ENCODE measurements at regions not wholly inside any gene's neighbourhood (a gene's known extent, or its start where the extent isn't known, plus 50 kb on each side); places are given as distances from the start of the nearest gene placed in this dataset.

- DNase-seq (ENCODE audit: low spot score in 2 of 2): peak in 1 of 2 donors; percentile 57
- 92 to 94% methylated on average over 14 of the region's 14 CpGs for WGBS, 2 donors
Observed at GRCh38 chr14:101030586-101030985, 127.1 kb upstream of the RTL1 start.

GRCh38 chr14:101031186-101031585 lies 127.7 kb upstream of the RTL1 start:
- peak in 1 of 2 donors; percentile 32 for DNase-seq (ENCODE audit: low spot score in 2 of 2)
- 92 to 93% methylated on average over 14 of the region's 14 CpGs for WGBS, 2 donors
- no peak overlapping the region for H3K4me3 ChIP-seq (ENCODE audit: low read depth, poor library complexity, severe bottlenecking)
- intact Hi-C loops (cut with DNase I; ENCODE audit: low total_unique reads): no loop called here
- TF ChIP-seq POLR2A (IDR thresholded peaks at IDR 0.05) (no peak), CTCF (IDR thresholded peaks at IDR 0.05) (no peak)

More at GRCh38 chr14:101030586-101030985, 127.1 kb upstream of the RTL1 start:
- no peak overlapping the region for H3K4me3 ChIP-seq (ENCODE audit: low read depth, poor library complexity, severe bottlenecking)
- no peak for TF ChIP-seq CTCF (IDR thresholded peaks at IDR 0.05)
- no peak for TF ChIP-seq POLR2A (IDR thresholded peaks at IDR 0.05)
- intact Hi-C loops (cut with DNase I; ENCODE audit: low total_unique reads): no loop called here

- peak in 1 of 2 donors; percentile 57 for DNase-seq (ENCODE audit: low spot score in 2 of 2)
- WGBS, 2 donors: 90% methylated on average over 17 of the region's 17 CpGs
Observed at GRCh38 chr14:101031721-101032120, 128.2 kb upstream of the RTL1 start.

GRCh38 chr14:101032433-101032832 lies 128.9 kb upstream of the RTL1 start:
- intact Hi-C loops (cut with DNase I; ENCODE audit: low total_unique reads): no loop called here
- H3K4me3 ChIP-seq (ENCODE audit: low read depth, poor library complexity, severe bottlenecking): no peak overlapping the region
- TF ChIP-seq POLR2A (IDR thresholded peaks at IDR 0.05) (no peak), CTCF (IDR thresholded peaks at IDR 0.05) (no peak)
- WGBS, 2 donors: 77 to 80% methylated on average over 6 of the region's 6 CpGs
- no peak for DNase-seq (ENCODE audit: low spot score in 2 of 2)

More at GRCh38 chr14:101031721-101032120, 128.2 kb upstream of the RTL1 start:
- no peak overlapping the region for H3K4me3 ChIP-seq (ENCODE audit: low read depth, poor library complexity, severe bottlenecking)
- TF ChIP-seq CTCF (IDR thresholded peaks at IDR 0.05) (no peak), POLR2A (IDR thresholded peaks at IDR 0.05) (no peak)
- intact Hi-C loops (cut with DNase I; ENCODE audit: low total_unique reads): no loop called here

DNA sequence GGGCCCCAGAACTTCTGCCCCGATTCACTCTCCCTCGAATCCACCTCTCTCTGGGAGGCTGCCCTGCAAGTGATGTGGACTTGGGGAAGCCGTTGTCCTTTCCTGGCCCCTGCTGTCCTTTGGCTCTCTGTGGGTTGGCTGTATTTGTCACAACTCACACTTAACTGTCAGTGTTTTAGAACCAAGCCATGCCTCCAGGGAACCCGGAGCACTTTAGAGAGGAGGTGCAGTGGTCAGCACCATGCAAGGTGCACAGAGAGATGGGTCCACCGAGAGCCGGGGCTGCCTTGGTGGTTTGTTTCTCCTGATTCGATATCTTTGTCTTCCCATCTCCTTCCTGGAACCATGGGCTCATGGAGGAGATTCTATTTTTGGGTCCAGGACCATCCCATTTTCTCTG lies 129.5 kb upstream of the RTL1 start:
- intact Hi-C loops (cut with DNase I; ENCODE audit: low total_unique reads): no loop called here
- 90 to 96% methylated on average over 7 of the region's 7 CpGs for WGBS, 2 donors
- H3K4me3 ChIP-seq (ENCODE audit: low read depth, poor library complexity, severe bottlenecking): no peak overlapping the region
- peak in 1 of 2 donors; percentile 54 for DNase-seq (ENCODE audit: low spot score in 2 of 2)
- TF ChIP-seq CTCF (IDR thresholded peaks at IDR 0.05) (no peak), POLR2A (IDR thresholded peaks at IDR 0.05) (no peak)

- intact Hi-C loops (cut with DNase I; ENCODE audit: low total_unique reads): no loop called here
- 90 to 91% methylated on average over 23 of the region's 23 CpGs for WGBS, 2 donors
- no peak overlapping the region for H3K4me3 ChIP-seq (ENCODE audit: low read depth, poor library complexity, severe bottlenecking)
- no peak for TF ChIP-seq CTCF (IDR thresholded peaks at IDR 0.05)
- no peak for TF ChIP-seq POLR2A (IDR thresholded peaks at IDR 0.05)
- DNase-seq (ENCODE audit: low spot score in 2 of 2): peak in 1 of 2 donors; percentile 80
Observed at GRCh38 chr14:101033446-101034165, 130.1 kb upstream of the RTL1 start.
